ENCODE measurements at regions not wholly inside any gene's neighbourhood (a gene's known extent, or its start where the extent isn't known, plus 50 kb on each side); places are given as distances from the start of the nearest gene placed in this dataset.

DNA sequence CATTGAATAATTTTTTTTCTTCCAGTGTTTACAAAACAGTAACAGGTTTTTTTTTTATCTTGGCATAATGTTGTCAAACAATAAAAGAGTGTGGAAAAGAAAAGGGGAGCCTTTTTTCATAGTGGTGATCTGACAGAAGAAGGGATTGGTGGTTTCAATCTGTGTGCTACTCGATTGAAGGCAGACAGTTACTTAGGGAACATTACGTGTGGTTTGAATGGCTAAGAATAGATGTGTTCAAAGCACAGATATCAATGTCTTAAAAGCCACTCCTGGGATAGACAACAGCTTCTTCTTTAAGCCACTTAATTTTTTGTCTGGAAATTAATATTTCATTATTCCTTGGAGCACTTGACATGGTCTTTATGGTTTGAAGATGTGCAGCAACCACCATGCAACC lies 558.6 kb upstream of the ADGRL2 start:
- DNase-seq, result no peak

DNA sequence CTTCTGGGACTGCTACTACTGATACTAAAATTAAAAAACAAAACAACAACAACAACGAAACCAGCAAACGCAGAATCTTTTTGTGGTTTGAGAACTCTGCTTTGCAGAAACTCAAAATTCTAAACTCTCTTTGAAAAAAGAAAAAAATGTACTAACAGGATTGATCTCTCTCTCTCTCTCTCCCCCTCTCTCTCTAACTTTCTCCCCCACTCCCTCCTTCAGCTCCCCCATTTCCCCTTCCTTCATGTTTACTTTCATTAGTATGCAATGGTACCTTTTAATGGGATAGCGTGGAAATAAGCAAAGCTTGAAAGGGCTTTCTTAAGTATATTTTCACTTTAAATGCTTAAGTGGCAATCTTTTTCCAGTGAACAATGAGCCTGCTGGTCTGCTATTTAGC lies 562.6 kb upstream of the ADGRL2 start:
- no peak for DNase-seq

DNA sequence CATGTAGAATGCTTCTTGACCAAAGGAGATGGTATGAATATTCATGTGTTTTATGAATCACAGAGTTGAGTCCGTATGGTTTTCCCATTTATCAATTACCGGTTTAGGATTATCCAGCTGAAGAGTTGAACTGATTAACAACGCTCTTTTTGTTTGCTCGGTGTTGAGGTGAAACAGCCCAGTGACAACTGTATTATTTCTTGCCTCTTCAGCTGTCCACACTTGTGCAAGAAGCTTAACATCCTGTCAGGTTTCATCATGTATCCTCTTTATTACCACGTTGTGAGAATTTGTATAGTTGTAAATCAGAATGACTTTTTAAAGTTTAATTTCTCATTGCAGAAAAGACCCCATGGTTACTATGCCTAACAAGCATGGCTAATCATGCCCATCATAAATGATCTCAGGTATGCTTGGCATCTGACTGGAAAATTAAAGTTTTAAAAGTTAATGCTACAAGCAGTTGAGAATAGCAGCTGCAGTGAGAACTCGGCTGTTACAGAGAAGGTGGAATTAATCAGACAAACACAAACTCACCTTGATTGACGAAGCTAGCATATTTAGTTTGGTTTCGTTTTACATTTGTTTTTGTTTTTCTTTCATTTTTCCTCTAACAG lies 563.2 kb upstream of the ADGRL2 start:
- DNase-seq, result no peak

GRCh38 chr1:81234237-81234636 lies 566.5 kb upstream of the ADGRL2 start:
- DNase-seq, result no peak

GRCh38 chr1:81233591-81233990 lies 567.1 kb upstream of the ADGRL2 start:
- no peak for DNase-seq

DNA sequence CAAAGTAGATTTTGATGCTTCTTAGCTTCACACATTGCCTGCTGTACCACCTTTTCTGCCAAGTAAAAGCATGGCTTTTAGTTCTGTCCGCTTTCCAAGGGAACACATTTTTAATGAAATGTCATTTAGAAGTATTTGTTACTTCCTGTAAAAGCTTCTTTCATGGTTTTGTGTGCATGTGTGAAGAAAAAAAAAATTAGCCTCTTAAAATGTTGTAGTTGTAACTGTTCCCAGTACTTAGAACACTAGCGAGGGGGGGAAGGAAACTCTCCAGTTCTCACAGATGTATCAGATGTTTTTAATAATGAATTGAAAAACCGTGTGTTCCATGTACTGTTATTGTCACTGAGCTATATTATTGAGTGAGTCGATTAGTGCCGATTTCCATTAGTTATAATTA lies 568.3 kb upstream of the ADGRL2 start:
- DNase-seq, result no peak

DNA sequence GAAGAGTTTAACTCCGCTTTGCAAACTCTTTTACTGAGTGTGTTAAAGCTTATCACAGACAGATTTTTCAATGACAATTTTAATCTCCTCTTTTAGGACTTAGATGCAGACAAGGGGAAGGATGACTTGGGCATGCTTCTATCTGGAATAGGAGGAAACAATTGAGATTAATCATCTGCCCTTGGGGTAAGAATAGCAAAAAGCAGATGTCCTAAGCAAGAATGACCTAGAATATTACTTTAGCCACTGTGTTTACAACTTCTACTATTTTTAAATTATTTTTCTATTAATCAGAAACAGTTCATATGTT lies 569.0 kb upstream of the ADGRL2 start:
- DNase-seq, result no peak

DNA sequence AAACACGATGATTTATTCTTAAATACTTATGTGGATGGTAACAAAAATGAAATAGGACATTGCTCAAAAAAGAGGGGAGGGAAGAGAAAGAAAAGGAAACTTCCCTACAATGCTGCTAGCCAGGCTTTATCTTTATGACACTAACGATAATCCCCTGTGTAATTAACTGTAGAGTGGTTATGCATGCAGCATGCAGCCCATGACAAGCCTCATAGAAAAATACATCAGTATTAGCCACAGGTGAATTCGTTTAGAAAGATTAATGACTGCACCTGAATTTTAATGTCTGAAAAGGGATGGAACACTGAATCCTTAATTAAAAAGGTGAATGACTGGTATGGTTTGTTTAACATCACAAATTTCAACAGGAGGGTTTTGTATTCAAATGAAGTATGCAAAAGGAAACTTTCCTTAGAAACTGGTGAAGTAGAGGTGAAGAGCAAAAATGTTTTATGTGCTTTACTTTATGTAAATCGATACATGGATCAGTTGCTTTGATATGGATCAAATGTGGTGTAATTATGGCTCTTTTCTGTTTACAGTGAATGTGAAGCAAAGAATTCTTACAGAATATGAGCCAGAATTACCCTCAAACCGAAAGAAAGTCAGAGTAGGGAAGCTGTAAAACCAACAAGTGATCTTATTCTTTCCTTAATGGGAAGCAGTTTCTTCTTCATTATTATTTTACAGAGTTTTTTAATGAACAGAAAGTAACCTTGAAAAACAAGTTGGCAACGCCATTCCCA lies 569.6 kb upstream of the ADGRL2 start:
- DNase-seq, result no peak

DNA sequence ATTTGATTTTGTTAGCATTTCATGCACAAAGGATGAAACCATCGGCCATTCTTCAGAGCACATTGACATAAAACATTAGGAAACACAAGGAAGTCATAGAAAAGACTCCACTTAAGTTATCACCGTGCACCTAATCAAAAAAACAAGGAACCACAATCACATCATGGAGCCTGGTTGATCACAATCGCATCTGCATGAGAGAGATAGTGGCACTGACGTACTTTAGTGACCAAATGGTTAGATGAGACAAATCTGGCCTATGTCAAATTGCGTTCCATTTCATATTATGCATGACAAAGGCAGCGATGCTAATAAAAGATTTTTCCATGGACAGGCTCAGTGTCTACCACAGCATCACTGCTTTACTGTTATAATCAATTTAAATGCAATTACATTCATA lies 571.8 kb upstream of the ADGRL2 start:
- DNase-seq, result no peak

GRCh38 chr1:81226603-81226928 lies 574.2 kb upstream of the ADGRL2 start:
- no peak for DNase-seq

DNA sequence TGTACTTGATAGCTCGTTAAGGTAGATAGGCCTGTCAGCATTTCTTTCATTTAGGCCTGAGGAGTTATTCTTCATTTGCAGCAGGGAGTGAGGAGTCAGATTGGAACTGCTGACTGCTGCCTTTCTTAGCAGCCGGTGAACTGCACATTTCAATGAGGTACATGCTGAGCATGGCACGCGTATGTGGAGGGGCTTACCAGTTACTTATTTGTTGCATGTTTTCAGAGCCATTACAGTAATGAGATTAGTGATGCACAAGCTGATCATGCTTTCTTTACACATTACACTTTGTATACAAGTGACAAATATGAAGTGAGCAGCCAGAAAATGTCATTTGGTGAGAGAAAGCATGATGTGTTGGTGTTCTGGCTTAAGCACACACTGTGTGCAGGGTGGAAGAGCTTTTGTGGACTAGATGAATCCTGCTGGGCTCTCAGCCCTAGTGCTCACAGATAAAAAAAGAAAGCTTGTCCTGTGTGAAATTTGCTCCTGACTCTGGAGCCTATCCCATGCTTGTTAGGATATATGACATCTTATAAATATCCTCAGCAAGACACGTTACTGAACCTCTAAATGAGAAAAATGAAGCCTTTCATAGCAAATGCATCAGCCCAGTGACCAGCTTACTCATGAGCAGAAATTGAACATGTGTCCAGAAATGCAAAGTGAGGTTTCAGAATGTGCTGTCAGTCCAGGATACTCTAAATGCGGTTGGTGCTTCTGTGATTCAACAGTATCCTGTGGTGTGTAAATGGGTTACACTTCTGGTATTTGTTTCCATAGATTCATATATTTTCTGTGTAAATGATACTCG lies 574.7 kb upstream of the ADGRL2 start:
- no peak for DNase-seq

GRCh38 chr1:81224222-81224621 lies 576.5 kb upstream of the ADGRL2 start:
- no peak for DNase-seq

DNA sequence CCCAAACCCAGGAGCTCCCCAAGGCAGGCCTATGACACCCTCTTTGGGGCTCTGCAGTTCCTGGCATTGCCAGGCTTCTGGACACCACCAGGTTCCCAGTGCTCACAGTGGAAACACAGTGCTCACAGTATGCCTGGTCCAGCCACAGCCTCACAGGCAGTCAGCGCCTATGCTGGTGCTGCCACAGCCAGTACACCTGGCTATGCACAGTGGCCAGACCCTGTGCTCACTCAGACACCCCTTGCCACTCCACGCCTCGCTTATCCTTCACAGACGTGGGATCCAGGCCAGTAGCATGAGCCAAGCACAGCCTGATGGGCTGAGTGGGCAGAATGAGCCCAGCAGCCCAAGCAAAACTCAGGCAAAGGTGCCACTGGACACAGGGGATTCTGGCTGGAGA lies 579.2 kb upstream of the ADGRL2 start:
- DNase-seq, result no peak

DNA sequence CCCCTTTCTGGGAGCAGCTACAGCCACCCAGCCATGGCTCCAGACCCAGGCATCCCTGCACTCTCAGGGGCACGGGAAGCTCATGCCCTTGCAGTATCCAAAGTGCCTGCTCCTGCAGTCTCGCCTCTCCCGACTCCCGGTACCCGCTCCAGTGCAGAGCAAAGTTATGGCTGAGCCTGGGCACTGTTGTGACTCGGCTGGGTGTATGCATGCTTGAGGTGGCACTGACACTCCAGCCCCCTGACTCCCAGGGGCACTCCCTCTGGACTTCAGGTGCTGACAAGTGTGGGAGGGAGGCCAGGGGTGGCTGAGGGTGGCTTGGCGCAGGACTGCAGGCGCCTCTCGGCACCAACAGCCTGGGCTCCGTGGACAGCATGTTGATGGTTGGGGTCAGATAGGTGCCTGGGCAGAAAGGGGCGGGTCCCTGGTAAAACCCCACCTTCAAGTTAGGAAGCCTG lies 580.1 kb upstream of the ADGRL2 start:
- DNase-seq, result no peak

GRCh38 chr1:81217058-81217457 lies 583.7 kb upstream of the ADGRL2 start:
- DNase-seq, result no peak

- DNase-seq, result no peak
These were observed 587.5 kb upstream of the ADGRL2 start for GRCh38 chr1:81213279-81213678.

- no peak for DNase-seq
These were observed 591.3 kb upstream of the ADGRL2 start for GRCh38 chr1:81209461-81209860.

GRCh38 chr1:81208441-81208840 lies 592.3 kb upstream of the ADGRL2 start:
- DNase-seq, result no peak

DNA sequence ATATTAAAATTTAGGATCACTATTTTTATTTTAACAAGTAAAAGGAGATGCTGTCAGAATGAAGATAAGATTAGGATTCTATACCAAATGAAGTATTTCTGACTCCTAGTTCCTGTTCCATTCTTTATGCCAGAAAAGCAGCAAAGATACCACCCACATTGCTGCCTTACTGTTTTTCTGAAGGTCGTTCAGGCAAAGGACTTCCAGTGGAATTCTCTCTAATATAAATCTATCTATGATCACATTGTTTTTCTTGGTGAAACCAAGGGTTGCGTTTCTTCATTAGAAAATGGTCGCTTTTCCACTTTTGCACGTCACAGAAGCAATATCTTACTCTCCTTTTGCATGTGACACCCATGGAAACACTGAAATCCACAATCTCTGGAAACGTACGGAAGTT lies 594.8 kb upstream of the ADGRL2 start:
- no peak for DNase-seq

GRCh38 chr1:81201779-81202178 lies 599.0 kb upstream of the ADGRL2 start:
- DNase-seq, result no peak

DNA sequence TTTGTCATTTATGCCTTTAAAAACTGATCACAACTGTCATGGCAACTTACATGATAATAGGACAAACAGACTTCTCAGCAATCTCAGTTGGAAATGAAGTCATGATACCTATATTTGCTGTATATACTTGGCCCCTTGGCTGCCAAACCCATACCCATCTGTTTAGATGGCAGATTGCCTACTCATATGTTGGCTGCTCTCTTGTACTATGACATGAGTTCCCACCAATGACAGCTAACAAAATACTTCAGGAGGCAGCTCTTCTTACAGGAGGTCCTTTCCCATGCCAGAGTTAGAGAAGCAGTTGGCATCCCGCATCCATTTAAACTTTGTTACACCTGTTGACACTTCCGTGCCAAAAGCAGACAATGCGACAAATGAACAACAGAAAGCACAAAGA lies 603.1 kb upstream of the ADGRL2 start:
- no peak for DNase-seq

GRCh38 chr1:81192647-81193642 lies 607.8 kb upstream of the ADGRL2 start:
- DNase-seq, result no peak

DNA sequence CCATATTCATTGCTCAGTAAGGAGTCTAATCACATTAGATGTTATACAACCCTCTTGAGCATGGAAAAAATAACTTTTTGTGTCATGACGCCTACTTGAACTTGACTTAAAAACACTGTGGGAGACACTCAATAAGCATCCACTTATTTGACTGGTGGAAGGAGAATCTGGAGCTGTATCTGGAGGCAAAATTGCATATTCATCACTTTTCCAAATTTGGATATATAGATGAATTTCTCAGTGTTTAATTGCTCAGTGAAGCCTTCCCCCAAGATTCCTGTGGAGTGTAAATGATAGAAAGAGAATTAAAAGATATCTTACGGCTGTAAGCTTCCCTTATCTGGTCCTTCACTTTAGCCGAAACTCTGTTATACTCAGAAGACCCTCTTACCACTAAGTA lies 610.7 kb upstream of the ADGRL2 start:
- DNase-seq, result no peak
